ENCODE measurements at regions not wholly inside any gene's neighbourhood (a gene's known extent, or its start where the extent isn't known, plus 50 kb on each side); places are given as distances from the start of the nearest gene placed in this dataset.
"Not testable (repeated sequence)": the region's sequence is repeated elsewhere in the genome, so short reads cannot be mapped to it uniquely, and the experiment has no call there.

DNA sequence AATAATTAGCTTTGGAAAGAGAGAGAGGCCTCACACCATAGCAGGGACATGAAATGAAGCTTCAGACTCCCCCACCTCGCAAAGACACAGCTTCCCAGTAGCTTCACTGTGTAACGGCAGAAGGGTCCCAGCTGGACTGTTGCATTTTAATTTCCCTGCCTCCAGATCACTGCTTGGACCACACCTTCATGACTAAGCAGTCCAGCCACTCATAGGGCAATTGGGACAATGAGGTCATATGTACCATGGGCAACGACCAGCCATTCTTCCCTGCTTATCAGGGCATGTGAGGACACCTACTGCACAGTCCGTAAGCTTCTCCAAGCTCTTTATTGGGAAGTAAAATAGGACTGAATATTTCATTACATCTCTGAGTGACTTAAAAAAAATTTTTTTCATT lies 183.0 kb downstream of the MREG start:
- no peak for DNase-seq

DNA sequence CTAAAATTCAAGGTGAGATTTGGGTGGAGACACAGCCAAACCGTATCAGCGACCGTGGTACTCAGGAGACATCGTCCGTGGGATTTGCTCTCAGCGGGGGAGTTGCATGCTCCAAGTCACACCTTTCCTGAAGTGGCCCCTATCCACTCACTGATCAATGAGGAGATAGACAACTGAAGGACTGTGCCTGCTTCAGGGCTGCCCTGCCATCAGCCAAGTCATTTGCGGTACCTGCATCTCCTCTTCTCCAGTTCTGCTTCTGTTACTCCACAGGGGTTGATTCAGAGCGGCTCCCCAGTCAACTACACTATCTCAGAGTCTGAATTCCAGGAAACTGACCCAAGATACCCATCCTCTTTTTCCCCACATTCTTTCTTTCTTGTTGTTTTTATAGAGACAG lies 184.1 kb downstream of the MREG start:
- DNase-seq = no peak

DNA sequence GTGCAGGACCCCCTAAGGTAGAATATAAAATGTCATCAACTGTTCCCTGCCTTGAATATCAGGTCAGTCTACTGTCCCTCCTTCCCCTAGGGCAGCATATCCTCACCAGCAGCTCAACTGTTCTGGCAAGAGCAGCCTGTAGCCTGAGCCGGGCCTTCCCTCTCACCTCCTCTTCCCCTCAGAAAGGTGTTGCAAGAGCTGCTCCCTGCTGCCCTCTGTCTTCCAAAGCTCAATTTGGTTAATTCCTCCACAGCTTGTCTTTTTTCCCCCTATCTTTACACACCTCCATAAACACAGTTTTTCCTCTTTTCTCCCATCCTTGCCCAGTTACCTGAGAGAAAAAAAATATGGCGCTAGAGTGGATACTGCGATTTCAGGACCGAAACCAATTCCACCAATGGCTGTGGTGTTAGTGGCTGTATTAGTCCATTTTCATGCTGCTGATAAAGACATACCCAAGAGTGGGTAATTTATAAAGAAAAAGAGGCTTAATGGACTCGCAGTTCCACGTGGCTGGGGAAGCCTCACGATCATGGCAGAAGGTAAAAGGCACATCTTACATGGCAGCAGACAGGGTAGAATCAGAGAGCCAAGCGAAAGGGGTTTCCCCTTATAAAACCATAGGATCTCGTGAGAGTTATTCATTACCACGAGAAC lies 184.7 kb downstream of the MREG start:
- DNase-seq = peak in 2 of 5 experiments; percentile 21 to 59

DNA sequence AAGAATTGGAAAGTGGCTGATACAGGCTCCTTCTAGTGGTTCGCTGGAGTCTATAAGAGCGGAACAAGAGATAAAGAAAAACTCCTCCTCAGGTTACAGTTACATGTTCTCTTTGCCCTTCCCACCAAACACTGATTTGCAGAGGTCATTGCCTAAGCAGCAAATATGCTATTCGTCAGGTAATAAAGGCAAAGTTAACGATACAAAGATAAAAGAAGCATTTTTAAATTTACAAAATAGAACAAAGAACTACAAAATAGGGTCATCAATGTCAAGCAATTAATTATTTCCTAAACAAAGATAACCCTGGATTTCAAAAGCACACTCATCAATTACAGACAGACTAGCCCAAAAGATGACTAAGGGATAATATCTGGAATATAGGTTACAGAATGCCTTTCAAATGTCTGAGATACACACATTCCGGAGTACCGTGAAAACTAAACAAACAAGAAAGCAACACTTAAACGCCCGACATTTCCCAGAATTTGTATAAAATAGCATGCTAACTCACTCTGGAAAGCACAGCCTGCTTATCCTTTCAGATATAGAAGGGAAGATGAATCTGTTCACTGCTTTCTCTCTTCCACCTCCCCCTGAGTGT lies 186.4 kb downstream of the MREG start:
- no peak for DNase-seq

DNA sequence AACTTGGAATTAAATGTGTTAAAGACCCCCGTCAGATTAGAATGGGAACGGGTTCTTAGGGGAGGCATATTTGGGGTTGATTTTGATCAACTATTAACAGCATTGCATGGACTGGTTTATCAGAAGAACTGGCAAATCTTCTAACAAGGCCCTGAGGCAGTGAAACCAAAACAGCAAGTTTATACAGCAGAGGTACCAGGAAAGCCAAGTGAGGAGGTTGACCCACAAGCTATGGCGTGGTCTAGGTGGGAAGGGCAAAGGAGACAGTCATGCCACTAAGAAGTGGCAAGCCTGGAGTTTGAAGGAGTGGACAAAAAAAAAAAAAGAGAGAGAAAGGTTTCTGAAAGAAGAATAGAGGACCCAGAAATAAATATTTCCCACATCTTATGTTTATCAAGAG lies 187.0 kb downstream of the MREG start:
- no peak for DNase-seq

DNA sequence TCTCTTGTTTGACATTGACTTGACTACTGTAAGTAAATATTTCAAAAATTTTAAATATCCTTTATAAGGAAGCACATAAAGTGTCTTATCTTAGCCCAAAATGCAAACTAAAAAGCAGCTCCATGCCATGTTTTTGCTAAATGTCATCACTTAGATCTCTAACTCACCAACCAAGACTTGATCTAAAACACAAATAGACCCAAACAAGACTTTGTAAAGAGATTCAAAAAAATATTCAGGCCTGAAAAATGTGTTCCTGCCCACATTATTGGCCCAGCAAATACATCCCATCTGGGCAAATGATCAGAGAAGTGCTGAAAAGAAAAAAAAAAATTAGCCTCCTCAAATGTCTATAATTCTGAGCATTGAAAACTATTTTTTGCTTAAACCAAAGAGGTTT lies 187.6 kb downstream of the MREG start:
- DNase-seq = no peak

DNA sequence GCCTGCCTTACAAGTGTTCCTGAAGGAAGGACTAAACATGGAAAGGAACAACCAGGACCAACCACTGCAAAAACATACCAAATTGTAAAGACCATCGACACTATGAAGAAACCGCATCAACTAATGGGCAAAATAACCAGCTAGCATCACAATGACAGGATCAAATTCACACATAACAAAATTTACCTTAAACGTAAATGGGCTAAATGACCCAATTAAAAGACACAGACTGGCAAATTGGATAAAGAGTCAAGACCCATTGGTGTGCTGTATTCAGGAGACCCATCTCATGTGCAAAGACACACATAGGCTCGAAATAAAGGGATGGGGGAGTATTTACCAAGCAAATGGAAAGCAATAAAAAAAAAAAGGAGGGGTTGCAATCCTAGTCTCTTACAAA lies 192.1 kb downstream of the MREG start:
- DNase-seq = not testable (repeated sequence)

DNA sequence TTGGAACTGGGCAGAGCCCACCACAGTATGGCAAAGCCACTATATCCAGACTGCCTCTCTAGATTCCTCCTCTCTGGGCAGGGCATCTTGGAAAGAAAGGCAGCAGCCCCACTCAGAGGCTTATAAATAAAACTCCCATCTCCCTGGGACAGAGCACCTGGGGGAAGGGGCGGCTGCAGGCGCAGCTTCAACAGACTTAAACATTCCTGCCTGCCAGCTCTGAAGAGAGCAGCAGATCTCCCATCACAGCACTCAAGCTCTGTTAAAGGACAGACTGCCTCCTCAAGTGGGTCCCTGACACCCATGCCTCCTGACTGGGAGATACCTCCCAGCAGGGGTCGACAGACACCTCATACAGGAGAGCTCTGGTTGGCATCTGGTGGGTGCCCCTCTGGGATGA lies 193.6 kb downstream of the MREG start:
- DNase-seq = not testable (repeated sequence)

DNA sequence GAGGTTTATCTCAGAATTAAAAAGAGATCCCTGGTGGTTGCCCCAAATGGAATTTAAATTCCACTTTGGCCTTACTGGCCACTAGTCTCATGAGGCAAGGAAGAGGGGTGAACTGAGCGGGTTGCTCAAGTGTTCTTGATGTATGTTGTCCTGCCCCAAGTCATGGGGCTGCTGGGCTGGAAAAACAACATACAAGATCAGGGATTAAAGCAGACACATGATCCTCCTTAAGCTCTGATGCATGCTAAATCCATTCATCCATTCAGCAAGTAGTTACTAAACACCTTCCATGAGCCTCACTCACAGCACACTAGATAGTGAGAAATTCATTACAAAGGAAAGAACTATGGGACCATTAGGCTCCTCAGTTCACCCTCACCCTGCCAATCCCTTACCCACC lies 196.3 kb downstream of the MREG start:
- no peak for DNase-seq

DNA sequence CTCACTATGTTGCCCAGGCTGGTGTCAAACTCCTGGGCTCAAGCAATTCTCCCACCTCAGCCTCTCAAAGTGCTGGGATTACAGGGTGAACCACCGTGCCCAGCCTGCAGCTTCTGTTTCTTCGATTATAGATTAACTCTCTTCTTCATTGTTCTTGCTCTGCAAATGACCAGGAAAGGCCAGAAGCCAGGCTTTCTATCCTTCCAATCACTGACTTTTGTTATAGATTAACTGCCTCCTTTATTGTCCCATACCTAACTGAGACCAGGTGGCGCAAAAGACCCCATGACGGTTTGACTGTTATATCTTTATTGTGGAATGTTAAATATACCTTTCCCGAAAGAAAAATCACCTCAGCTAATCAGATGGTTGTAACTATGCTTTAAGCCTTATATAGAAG lies 196.9 kb downstream of the MREG start:
- no peak for DNase-seq

DNA sequence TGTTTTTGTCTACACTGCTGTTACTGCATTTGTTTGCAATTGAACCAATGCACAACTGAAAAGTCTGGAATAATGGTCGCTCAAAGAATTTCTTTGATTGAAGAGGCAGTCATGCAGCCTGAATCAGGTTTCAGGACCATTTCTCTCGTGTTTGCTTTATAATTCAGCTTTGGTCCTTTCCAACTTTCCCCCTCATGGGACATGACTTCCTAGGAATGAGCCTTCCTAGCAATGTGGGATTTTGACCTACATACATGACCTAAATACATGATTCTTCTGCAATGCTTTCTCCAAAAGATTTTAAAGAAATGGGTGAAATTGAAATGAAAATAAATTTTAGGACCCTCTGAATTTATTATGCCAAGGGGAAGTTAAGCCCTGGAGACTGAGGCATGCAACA lies 197.4 kb downstream of the MREG start:
- DNase-seq = no peak

DNA sequence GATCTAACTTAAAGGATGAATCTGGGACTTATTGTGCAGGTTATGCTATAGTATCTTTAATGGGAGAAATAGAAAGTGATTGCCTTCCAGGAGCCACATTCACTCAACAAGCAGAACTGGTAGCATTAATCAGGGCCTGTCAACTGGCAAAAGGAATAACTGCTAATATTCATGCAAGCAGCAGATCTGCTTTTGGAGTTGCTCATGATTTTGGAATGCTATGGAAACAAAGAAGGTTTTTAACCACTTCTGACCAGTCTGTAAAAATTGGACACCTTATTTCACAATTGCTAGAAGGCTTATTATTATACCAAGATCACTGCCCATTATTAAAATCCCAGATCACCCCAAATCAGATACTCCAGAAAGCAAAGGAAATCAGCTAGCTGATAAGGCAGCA lies 200.4 kb downstream of the MREG start:
- no peak for DNase-seq

DNA sequence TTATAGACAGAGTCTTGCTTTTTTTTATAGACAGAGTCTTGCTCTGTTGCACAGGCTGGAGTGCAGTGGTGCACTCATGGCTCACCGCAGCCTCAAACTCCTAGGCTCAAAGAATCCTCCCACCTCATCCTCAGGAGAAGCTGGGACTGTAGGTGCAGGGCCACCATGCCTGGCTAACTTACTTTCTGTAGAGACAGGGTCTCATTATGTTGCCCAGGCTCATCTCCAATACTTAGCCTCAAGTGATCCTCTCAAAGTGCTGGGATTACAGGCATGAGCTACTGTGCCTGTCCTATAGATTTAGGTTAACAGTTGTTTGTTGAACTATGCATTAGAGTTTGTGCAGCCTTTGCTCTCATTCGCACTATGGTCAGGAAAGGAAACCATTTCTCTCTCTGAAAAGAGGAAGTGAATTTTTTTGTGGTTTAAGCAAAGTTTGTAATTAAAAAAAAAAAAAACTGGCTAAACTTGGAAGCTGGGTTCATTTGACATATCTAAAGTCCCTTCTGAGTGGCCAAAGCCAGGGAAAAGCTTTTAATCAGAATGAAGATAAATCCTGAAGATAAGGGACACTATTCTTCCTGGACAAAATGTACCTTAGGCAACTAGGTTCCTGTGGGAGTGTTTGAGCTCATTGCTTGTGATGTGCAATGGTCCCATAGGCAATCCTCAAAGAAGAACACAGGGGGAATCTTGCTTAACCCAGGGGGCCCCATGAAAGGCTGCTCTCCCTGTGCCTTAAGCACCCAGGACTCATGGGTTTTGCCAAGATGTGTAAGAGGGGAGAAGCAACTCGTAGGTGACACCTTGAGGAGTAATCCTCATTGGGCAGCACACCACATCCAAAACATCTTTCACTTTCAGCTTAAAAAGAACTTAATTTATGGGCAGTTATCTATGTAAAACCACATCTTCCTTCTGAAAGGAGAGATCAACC lies 201.7 kb downstream of the MREG start:
- peak in 2 of 5 experiments; percentile 11 to 65 for DNase-seq

DNA sequence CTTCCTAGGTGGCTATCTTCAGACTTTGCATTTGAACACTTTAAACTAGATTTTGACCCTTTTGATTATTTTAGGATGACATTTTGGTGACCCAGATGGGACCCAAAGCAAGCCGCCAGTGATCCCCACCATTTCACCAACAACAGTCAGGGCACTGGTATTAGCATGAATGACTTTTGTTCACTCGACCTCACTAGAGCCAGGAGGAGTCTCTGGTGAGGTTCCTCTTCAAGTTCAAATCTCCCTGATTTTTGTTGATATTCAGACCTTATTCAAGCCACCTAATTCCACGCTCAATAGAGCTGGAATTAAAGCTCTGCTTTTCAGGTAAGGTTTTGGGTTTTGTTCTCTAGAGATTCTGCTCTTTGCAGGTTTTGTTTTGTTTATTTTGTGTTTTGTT lies 202.3 kb downstream of the MREG start:
- DNase-seq = no peak

DNA sequence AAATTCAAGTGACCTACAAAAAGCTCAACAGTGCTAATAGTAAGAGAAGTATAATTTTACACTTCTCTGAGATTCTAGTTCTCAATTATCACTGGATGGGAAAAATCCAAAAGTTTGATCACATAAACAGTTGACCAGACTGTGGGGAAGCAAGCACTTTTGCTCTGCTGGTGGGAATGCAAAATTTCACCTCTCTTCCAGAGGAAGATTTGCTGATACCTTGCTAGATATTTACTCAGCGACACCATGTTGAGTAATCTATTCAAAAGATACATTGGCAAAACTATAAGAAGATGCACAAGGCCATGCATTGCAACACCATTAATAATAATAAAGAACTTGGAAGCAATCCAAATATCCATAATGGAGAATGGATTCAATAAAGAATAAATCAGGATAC lies 204.4 kb downstream of the MREG start:
- DNase-seq = no peak

DNA sequence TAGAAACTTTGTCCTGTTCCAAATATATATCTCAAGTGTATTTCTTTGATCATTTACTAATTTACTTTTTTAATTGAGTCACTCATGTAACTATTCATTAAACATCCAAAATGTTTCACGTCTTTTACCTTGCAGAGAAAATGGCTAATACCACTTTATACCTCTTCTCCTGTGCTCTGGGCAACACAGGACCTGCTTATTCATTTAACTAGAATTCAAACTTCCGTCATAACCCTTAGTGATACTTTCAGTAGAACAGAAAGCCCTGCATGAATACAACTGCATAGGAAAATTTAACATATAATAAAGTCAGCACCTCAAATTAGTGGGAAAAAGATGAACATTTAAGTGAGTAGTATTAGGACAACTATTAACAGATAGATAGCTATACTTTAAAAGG lies 205.2 kb downstream of the MREG start:
- DNase-seq = no peak

DNA sequence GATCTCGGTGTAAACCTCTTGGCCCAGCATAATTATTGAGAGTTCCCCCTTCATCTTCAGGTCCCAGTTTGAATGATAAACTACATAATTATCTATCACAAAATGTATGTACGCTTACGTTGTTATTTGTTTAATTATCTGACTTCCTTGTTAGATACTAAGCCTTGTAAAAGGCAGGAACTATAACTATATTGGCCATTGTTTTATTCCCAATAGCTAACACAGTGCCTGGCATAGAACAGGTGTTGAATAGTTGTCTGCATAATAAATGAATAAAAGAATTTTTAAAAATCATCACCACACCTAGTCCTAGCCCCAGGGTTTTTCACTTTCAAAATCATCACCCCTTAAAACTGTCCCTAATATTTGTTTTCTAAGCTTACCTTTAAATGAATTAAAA lies 207.9 kb downstream of the MREG start:
- DNase-seq = no peak

DNA sequence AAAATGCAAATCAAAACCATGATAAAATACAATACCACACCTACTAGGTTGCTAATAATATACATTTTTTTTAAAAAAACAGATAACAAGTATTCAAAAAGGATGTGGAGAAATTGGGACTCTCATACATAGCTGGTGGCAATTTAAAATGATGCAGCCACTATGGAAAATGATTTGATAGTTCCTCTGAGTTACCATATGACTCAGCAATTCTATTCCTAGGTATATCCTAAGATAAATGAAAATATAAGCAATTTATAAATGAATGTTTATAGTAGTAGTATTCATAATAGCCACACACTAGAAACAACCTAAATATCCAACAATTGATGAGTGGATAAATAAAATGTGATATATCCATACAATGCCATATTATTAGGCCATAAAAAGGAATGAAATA lies 210.2 kb downstream of the MREG start:
- DNase-seq = no peak

DNA sequence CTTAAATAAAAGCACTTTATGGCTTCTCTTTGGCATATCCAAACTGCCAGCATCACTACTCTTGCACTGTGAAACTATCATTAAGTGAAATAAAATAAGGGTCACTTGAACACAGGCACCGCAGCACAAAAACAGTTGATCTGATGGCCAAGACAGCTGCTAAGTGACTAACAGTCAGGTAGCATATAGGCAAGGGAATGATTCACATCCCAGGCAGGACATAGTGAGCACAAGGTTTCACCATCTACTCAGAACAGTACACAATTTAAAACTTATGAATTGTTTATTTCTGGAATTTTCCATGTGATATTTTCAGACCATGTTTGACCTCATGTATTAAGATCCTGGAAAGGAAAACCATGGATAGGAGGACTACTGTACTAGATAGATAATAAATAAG lies 214.2 kb downstream of the MREG start:
- no peak for DNase-seq

DNA sequence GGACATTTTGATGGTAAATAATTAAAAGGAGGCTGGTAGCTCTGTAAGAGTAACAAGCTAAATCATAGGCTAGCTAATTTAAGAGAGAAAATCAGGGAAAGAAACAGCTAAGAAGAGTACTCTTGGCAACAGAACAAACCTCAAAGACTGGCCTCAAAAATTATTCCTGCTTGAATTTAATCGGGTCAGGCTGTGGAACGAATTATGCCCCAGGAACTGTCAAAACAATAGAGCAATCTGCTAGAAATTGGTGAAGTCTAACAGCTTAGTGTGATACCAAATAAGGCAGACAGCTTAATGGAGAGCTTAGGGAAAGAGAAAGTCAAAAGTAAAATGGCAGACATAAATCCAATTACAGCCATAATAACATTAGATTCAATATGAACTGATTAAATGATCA lies 215.7 kb downstream of the MREG start:
- no peak for DNase-seq

DNA sequence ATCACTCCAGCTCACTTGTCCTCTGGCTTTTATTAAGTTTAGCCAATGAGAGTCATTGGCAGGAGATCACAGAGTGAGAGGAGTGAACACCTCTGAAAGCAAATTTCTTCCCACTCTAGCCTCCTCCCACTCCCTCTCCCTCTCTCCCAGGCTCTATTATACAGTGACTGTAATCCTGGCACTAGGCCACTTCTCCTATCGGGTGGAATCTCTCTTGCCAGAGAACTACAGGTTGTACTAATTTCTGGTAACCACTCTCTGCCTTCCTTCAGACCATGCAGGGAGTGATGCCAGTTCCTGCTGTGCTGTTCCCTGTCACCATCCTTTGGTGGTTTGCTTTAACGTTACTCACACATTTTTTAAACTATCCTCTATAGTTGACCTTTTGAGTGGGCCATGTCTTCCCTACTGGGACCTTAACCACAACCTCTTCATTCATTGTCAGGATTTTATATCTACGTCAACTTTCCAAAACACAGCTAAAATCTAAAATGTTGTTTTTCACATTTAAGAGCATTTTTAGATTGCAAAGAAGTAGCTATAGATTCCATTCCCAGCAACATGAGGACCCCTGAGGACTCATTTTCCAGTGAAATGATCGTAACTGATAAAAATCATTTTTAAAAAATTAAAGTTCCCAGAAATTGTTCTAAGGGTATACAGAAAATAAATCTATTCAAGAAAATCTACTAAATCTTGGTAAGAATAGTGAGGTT lies 217.1 kb downstream of the MREG start:
- DNase-seq = peak in 1 of 5 experiments; percentile 43

DNA sequence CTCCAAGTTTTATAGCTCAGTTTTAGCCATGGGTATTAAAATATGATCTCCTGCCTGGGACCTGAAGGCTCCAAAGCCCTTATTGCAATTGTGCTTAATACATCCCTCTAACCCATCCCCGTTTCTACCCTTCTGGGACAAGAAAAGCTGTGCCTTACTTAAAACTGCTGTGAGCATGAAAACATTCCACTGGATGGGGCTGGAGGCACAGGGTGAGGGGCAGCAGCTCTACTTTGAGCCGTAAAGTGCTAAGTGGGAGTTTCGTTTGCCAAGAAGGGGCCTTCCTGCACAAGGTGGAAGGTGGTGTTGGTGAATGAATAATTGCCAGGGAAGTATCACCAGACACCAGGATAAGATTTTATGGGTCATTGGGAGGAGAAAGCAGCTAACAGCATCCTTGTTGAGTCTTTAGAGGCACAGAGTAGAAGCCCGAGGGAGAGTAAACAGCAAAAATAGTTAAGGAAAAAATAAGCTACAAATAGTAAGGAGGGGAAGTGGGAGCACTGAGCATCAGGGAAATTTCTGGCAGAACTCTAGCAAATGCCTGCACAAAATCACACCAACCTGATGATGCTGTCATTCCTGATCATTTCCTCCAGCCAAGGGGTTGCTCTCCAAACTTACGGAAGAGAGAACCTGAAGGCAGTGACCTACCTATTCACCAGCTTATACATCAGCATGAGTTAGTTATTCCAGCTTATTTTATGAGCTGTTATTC lies 218.4 kb downstream of the MREG start:
- DNase-seq = no peak

Measured in T-helper 2 cell (primary cell).